LHCN-M2 (cell line): ENCODE measurements at regions not wholly inside any gene's neighbourhood (a gene's known extent, or its start where the extent isn't known, plus 50 kb on each side); places are given as distances from the start of the nearest gene placed in this dataset.

Experiments
- DNase-seq: peaks from one replicate; pipeline ENCODE4 v3.0.0-alpha.2; 2012; ENCODE audit warnings: low read depth

- no peak for DNase-seq
Observed at GRCh38 chr7:17129218-17129617, 169.2 kb upstream of the AHR start.

- peak; percentile 85 for DNase-seq
Observed at GRCh38 chr7:17130281-17131059, 168.0 kb upstream of the AHR start.

GRCh38 chr7:17131060-17131345 lies 167.4 kb upstream of the AHR start:
- no peak for DNase-seq

GRCh38 chr7:17131983-17132655 lies 166.3 kb upstream of the AHR start:
- no peak for DNase-seq

- peak; percentile 57 for DNase-seq
Observed at GRCh38 chr7:17132726-17133125, 165.7 kb upstream of the AHR start.

- DNase-seq: no peak
Observed at GRCh38 chr7:17133977-17134376, 164.5 kb upstream of the AHR start.

- DNase-seq: no peak
Observed at GRCh38 chr7:17134786-17135185, 163.7 kb upstream of the AHR start.

GRCh38 chr7:17136126-17136525 lies 162.3 kb upstream of the AHR start:
- no peak for DNase-seq

- DNase-seq: no peak
Observed at GRCh38 chr7:17139081-17139480, 159.4 kb upstream of the AHR start.

GRCh38 chr7:17140406-17140805 lies 158.0 kb upstream of the AHR start:
- no peak for DNase-seq

- DNase-seq: peak; percentile 29
Observed at GRCh38 chr7:17142831-17143541, 155.5 kb upstream of the AHR start.

- DNase-seq: peak; percentile 87
Observed at GRCh38 chr7:17144322-17144721, 154.1 kb upstream of the AHR start.

- no peak for DNase-seq
Observed at GRCh38 chr7:17146621-17147020, 151.8 kb upstream of the AHR start.

- peak; percentile 4 for DNase-seq
Observed at GRCh38 chr7:17147409-17147808, 151.0 kb upstream of the AHR start.

- no peak for DNase-seq
Observed at GRCh38 chr7:17150018-17150417, 148.4 kb upstream of the AHR start.

- DNase-seq: no peak
Observed at GRCh38 chr7:17152721-17153120, 145.7 kb upstream of the AHR start.

- DNase-seq: peak; percentile 28
Observed at GRCh38 chr7:17153536-17153935, 144.9 kb upstream of the AHR start.

- DNase-seq: no peak
Observed at GRCh38 chr7:17155529-17155928, 142.9 kb upstream of the AHR start.

GRCh38 chr7:17158261-17158660 lies 140.2 kb upstream of the AHR start:
- no peak for DNase-seq

GRCh38 chr7:17159500-17160037 lies 138.9 kb upstream of the AHR start:
- no peak for DNase-seq

- no peak for DNase-seq
Observed at GRCh38 chr7:17166824-17167379, 131.6 kb upstream of the AHR start.

GRCh38 chr7:17168416-17168815 lies 130.0 kb upstream of the AHR start:
- no peak for DNase-seq
